ENCODE measurements at regions not wholly inside any gene's neighbourhood (a gene's known extent, or its start where the extent isn't known, plus 50 kb on each side); places are given as distances from the start of the nearest gene placed in this dataset.

GRCh38 chr4:120202222-120202621, 135.6 kb upstream of the MAD2L1 start:
- TF ChIP-seq POLR2A (IDR thresholded peaks at IDR 0.05) (no peak), CTCF (IDR thresholded peaks at IDR 0.05) (no peak)

All from right lobe of liver (tissue), 4 donors.